Uterus (tissue), 2 donors: ENCODE measurements at regions not wholly inside any gene's neighbourhood (a gene's known extent, or its start where the extent isn't known, plus 50 kb on each side); places are given as distances from the start of the nearest gene placed in this dataset.

Source experiments
- POLR2A ChIP-seq, 2 donors: fragments of 450-650 bp; IDR thresholded peaks; one replicate each; pipeline ENCODE4 v1.6.1; 2016; ENCODE audit warnings: antibody characterized with exemption in 2 of 2, mild to moderate bottlenecking in 1 of 2, moderate library complexity in 1 of 2
- TF ChIP-seq, protein P1 (sequence below), 4 experiments: fragments of 200-600 bp in 2 of 4; fragments of 450-650 bp in 2 of 4; sonication (generic) in 2 of 4; IDR thresholded peaks; one replicate each; pipeline ENCODE4 v1.5.1; 2016 to 2019; ENCODE audit warnings: antibody characterized with exemption in 4 of 4, mild to moderate bottlenecking in 2 of 4, moderate library complexity in 1 of 4

DNA sequence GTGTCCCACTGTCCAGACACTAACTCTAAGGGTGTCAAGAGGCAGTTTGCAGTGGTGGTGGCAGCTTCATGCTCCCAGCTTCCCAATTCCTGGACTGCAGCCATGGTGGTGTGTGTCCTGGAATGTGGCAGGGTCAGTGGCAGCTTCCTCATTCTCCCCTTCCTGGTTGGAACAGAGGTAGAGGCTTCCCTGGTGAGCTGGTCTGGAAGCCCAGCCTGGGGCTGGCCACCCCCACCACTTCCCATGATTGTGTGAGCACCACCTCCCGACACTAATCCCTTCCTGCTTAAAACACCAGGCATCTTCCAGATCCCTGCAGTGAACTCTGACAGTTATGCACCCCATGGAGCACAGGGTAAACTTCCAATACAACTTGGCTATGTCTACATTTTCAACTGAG, 134.9 kb downstream of the RAP2A start:
- TF ChIP-seq, protein P1, sequence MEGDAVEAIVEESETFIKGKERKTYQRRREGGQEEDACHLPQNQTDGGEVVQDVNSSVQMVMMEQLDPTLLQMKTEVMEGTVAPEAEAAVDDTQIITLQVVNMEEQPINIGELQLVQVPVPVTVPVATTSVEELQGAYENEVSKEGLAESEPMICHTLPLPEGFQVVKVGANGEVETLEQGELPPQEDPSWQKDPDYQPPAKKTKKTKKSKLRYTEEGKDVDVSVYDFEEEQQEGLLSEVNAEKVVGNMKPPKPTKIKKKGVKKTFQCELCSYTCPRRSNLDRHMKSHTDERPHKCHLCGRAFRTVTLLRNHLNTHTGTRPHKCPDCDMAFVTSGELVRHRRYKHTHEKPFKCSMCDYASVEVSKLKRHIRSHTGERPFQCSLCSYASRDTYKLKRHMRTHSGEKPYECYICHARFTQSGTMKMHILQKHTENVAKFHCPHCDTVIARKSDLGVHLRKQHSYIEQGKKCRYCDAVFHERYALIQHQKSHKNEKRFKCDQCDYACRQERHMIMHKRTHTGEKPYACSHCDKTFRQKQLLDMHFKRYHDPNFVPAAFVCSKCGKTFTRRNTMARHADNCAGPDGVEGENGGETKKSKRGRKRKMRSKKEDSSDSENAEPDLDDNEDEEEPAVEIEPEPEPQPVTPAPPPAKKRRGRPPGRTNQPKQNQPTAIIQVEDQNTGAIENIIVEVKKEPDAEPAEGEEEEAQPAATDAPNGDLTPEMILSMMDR (IDR thresholded peaks at IDR 0.05): no peak
- no peak for TF ChIP-seq POLR2A (IDR thresholded peaks at IDR 0.05)
